Cardiac muscle cell (in vitro differentiated cells and primary cell): ENCODE measurements at regions not wholly inside any gene's neighbourhood (a gene's known extent, or its start where the extent isn't known, plus 50 kb on each side); places are given as distances from the start of the nearest gene placed in this dataset.
"Not testable (repeated sequence)": the region's sequence is repeated elsewhere in the genome, so short reads cannot be mapped to it uniquely, and the experiment has no call there.

Experiments used
- DNase-seq, 2 donors: peaks; one replicate each; pipeline versions ENCODE4 v3.0.0 to v3.0.0-alpha.2; 2010 to 2017; ENCODE audit warnings: low read depth in 1 of 2, low spot score in 1 of 2
- H3K27ac ChIP-seq: fragments of 200-600 bp; sonication (generic); 2 replicates; pipeline ENCODE4 v1.5.1; 2016
- H3K27me3 ChIP-seq: fragments of 200-600 bp; sonication (generic); 2 replicates; pipeline ENCODE4 v1.6.0; 2016; ENCODE audit warnings: control low read depth
- H3K36me3 ChIP-seq: fragments of 200-600 bp; sonication (generic); 2 replicates; pipeline ENCODE4 v1.5.1; 2016; ENCODE audit warnings: control low read depth
- H3K4me1 ChIP-seq: fragments of 200-600 bp; sonication (generic); 2 replicates; pipeline ENCODE4 v1.8.1; 2017; ENCODE audit warnings: low read depth, mild to moderate bottlenecking, mixed run types
- H3K4me3 ChIP-seq: fragments of 200-600 bp; sonication (generic); 2 replicates; pipeline ENCODE4 v1.5.1; 2016; ENCODE audit warnings: mild to moderate bottlenecking
- H3K9me3 ChIP-seq: fragments of 200-600 bp; sonication (generic); 2 replicates; pipeline ENCODE4 v1.5.1; 2017; ENCODE audit warnings: low read depth, mild to moderate bottlenecking, control low read depth
- CTCF ChIP-seq: IDR thresholded peaks from 2 replicates; pipeline ENCODE4 v1.5.1; 2012; ENCODE audit warnings: low read depth, mild to moderate bottlenecking, low read length

DNA sequence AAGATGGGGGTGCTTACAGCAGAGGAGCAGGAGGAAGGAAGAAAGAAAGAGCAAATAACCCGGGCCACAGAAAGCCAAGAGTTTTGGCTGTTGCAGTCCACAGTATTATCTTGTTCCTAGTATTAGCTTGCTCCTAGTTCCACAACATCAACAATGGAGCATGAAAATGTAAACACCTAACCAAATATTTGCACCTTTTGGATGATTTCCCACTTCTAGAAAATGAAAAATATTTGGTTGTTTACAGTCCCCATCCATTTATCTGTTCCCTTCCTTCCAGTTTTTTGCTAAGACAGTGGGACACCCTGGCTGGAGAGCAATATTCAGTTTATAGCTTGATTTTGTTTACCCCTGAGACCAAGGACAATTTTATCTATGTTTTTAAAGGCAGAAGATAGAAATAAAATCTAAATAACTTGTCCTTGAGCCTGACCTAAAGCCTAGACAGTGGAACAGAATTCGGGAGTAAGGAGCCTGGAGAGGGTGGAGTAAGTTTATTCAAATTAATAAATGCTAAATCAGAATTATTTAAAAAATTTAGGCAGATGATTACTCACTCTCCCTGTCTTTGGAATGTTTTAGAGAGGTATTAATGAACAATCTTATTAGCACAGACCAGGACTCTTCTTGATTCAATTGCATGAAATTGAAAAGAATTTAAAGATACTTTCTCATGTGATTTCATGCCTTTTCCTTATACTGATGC lies 51.6 kb downstream of the RESF1 start:
- H3K36me3 ChIP-seq: no peaks in the 10 kb centered on the region
- no peak overlapping the region for H3K27ac ChIP-seq
- no peak overlapping the region for H3K4me3 ChIP-seq
- DNase-seq: no peak
- no peaks in the 10 kb centered on the region for H3K27me3 ChIP-seq
- H3K9me3 ChIP-seq: no peaks in the 10 kb centered on the region
- peaks cover 3% of the 10 kb centered on the region for H3K4me1 ChIP-seq
- TF ChIP-seq CTCF: no peak

- no peak for DNase-seq
- no peaks in the 10 kb centered on the region for H3K27me3 ChIP-seq
- no peak overlapping the region for H3K4me3 ChIP-seq
- no peaks in the 10 kb centered on the region for H3K9me3 ChIP-seq
- TF ChIP-seq CTCF: no peak
- H3K27ac ChIP-seq: no peak overlapping the region
- H3K4me1 ChIP-seq: no peaks in the 10 kb centered on the region
- H3K36me3 ChIP-seq: no peaks in the 10 kb centered on the region
These were observed 53.1 kb downstream of the RESF1 start for GRCh38 chr12:32012249-32012785.

DNA sequence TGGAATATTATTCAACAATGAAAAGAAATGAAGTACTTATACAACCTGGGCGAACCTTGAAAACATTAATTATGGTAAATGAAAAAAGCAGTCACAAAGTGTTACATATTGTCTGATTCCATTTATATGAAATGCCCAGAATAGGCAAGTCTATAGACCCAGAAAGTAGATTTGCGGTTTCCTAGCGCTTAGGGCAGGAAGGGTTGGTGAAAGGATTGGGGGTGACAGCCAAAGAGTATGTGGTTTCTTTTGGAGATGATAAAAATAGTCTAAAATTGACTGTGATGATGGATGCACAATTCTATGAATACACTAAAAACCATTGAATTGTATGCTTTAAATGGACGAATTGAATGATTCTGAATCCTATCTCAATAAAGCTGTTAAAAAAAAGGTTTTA lies 55.8 kb downstream of the RESF1 start:
- DNase-seq: no peak
- TF ChIP-seq CTCF: no peak
- Histone ChIP-seq H3K27me3 (no peaks in the 10 kb centered on the region), H3K27ac (no peak overlapping the region), H3K4me1 (no peaks in the 10 kb centered on the region), H3K9me3 (no peaks in the 10 kb centered on the region), H3K4me3 (no peak overlapping the region), H3K36me3 (no peaks in the 10 kb centered on the region)

GRCh38 chr12:32016680-32017482 lies 57.7 kb downstream of the RESF1 start:
- Histone ChIP-seq H3K36me3 (no peaks in the 10 kb centered on the region), H3K9me3 (no peaks in the 10 kb centered on the region), H3K27ac (no peak overlapping the region)

GRCh38 chr12:32021346-32021773 lies 62.1 kb downstream of the RESF1 start:
- no peak for DNase-seq
- Histone ChIP-seq H3K9me3 (no peaks in the 10 kb centered on the region), H3K27me3 (no peaks in the 10 kb centered on the region), H3K27ac (no peak overlapping the region), H3K36me3 (no peaks in the 10 kb centered on the region), H3K4me3 (no peak overlapping the region), H3K4me1 (no peaks in the 10 kb centered on the region)
- no peak for TF ChIP-seq CTCF

More at GRCh38 chr12:32016680-32017482, 57.7 kb downstream of the RESF1 start:
- no peak for DNase-seq
- TF ChIP-seq CTCF: no peak
- H3K4me1 ChIP-seq: no peaks in the 10 kb centered on the region
- H3K4me3 ChIP-seq: no peak overlapping the region
- H3K27me3 ChIP-seq: no peaks in the 10 kb centered on the region

GRCh38 chr12:32022387-32022786 lies 63.2 kb downstream of the RESF1 start:
- H3K27me3 ChIP-seq, DNase-seq, H3K27ac ChIP-seq, H3K36me3 ChIP-seq, H3K4me3 ChIP-seq, H3K4me1 ChIP-seq, H3K9me3 ChIP-seq: not testable (repeated sequence)

DNA sequence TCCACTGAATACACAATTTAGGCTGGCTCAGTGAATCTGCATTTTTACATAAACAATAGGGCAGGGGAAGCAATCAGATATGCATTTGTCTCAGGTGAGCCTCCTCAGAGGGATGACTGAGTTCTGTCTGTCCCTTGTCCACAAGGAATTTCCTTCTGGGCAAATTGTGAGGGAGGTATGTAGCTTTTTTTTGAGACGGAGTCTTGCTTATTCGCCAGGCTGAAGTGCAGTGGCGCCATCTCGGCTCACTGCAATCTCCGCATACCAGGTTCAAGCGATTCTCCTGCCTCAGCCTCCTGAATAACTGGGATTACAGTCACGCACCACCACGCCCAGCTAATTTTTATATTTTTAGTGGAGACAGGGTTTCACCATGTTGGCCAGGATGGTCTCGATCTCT lies 64.6 kb downstream of the RESF1 start:
- not testable (repeated sequence) for H3K27ac ChIP-seq, DNase-seq, H3K4me3 ChIP-seq, H3K9me3 ChIP-seq, H3K4me1 ChIP-seq, H3K27me3 ChIP-seq, H3K36me3 ChIP-seq
